ENCODE measurements at regions not wholly inside any gene's neighbourhood (a gene's known extent, or its start where the extent isn't known, plus 50 kb on each side); places are given as distances from the start of the nearest gene placed in this dataset.

DNA sequence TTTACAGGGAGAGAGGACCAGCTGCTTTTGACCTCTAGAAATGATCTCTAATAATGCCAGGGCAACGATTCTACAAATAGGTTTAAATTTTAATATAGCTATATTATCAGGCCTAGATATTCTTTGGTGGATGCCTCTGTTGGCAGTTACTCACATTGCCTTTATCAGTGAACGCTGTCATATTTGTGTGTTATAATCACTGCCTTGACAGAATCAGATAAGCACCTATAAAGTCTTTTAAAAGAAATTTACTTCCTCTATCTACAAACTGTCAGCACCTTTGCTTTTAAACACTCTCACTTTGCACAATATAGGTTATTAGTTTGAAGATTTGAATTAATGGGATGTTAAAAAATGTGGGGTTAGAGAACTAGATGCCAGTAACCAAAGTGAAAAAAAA, 324.1 kb downstream of the ZIC1 start:
- Histone ChIP-seq H3K4me3 (ENCODE audit: low read length) (no peak overlapping the region), H3K27me3 (ENCODE audit: control insufficient read depth, insufficient read depth, low read length) (no peaks in the 10 kb centered on the region), H3K36me3 (ENCODE audit: control insufficient read depth, insufficient read depth, low read length) (no peaks in the 10 kb centered on the region), H3K4me1 (ENCODE audit: control insufficient read depth, insufficient read depth, low read length) (no peaks in the 10 kb centered on the region), H3K9me3 (ENCODE audit: control insufficient read depth, low read length) (no peaks in the 10 kb centered on the region), H3K9ac (ENCODE audit: low read length) (no peak overlapping the region)

GRCh38 chr3:147735616-147736015, 326.5 kb downstream of the ZIC1 start:
- no peaks in the 10 kb centered on the region for H3K36me3 ChIP-seq (ENCODE audit: control insufficient read depth, insufficient read depth, low read length)
- no peak overlapping the region for H3K4me3 ChIP-seq (ENCODE audit: low read length)
- no peak overlapping the region for H3K9ac ChIP-seq (ENCODE audit: low read length)
- no peaks in the 10 kb centered on the region for H3K4me1 ChIP-seq (ENCODE audit: control insufficient read depth, insufficient read depth, low read length)
- no peaks in the 10 kb centered on the region for H3K9me3 ChIP-seq (ENCODE audit: control insufficient read depth, low read length)
- no peaks in the 10 kb centered on the region for H3K27me3 ChIP-seq (ENCODE audit: control insufficient read depth, insufficient read depth, low read length)

- Histone ChIP-seq H3K9me3 (ENCODE audit: control insufficient read depth, low read length) (no peaks in the 10 kb centered on the region), H3K27me3 (ENCODE audit: control insufficient read depth, insufficient read depth, low read length) (no peaks in the 10 kb centered on the region), H3K9ac (ENCODE audit: low read length) (no peak overlapping the region), H3K36me3 (ENCODE audit: control insufficient read depth, insufficient read depth, low read length) (no peaks in the 10 kb centered on the region), H3K4me1 (ENCODE audit: control insufficient read depth, insufficient read depth, low read length) (no peaks in the 10 kb centered on the region), H3K4me3 (ENCODE audit: low read length) (no peak overlapping the region)
These were observed 327.1 kb downstream of the ZIC1 start for GRCh38 chr3:147736226-147736625.

- Histone ChIP-seq H3K27me3 (ENCODE audit: control insufficient read depth, insufficient read depth, low read length) (no peaks in the 10 kb centered on the region), H3K9me3 (ENCODE audit: control insufficient read depth, low read length) (no peaks in the 10 kb centered on the region), H3K4me3 (ENCODE audit: low read length) (no peak overlapping the region), H3K4me1 (ENCODE audit: control insufficient read depth, insufficient read depth, low read length) (no peaks in the 10 kb centered on the region), H3K36me3 (ENCODE audit: control insufficient read depth, insufficient read depth, low read length) (no peaks in the 10 kb centered on the region), H3K9ac (ENCODE audit: low read length) (no peak overlapping the region)
These were observed 328.2 kb downstream of the ZIC1 start for GRCh38 chr3:147737376-147737775.

- H3K4me1 ChIP-seq (ENCODE audit: control insufficient read depth, insufficient read depth, low read length), result no peaks in the 10 kb centered on the region
- H3K9me3 ChIP-seq (ENCODE audit: control insufficient read depth, low read length), result no peaks in the 10 kb centered on the region
- H3K36me3 ChIP-seq (ENCODE audit: control insufficient read depth, insufficient read depth, low read length), result no peaks in the 10 kb centered on the region
- no peaks in the 10 kb centered on the region for H3K27me3 ChIP-seq (ENCODE audit: control insufficient read depth, insufficient read depth, low read length)
- no peak overlapping the region for H3K9ac ChIP-seq (ENCODE audit: low read length)
- H3K4me3 ChIP-seq (ENCODE audit: low read length), result no peak overlapping the region
These were observed 331.8 kb downstream of the ZIC1 start for GRCh38 chr3:147740928-147741327.

GRCh38 chr3:147744967-147745366, 335.8 kb downstream of the ZIC1 start:
- H3K4me3 ChIP-seq (ENCODE audit: low read length), result no peak overlapping the region
- H3K27me3 ChIP-seq (ENCODE audit: control insufficient read depth, insufficient read depth, low read length), result no peaks in the 10 kb centered on the region
- H3K9ac ChIP-seq (ENCODE audit: low read length), result no peak overlapping the region
- no peaks in the 10 kb centered on the region for H3K4me1 ChIP-seq (ENCODE audit: control insufficient read depth, insufficient read depth, low read length)
- H3K36me3 ChIP-seq (ENCODE audit: control insufficient read depth, insufficient read depth, low read length), result no peaks in the 10 kb centered on the region
- H3K9me3 ChIP-seq (ENCODE audit: control insufficient read depth, low read length), result no peaks in the 10 kb centered on the region

DNA sequence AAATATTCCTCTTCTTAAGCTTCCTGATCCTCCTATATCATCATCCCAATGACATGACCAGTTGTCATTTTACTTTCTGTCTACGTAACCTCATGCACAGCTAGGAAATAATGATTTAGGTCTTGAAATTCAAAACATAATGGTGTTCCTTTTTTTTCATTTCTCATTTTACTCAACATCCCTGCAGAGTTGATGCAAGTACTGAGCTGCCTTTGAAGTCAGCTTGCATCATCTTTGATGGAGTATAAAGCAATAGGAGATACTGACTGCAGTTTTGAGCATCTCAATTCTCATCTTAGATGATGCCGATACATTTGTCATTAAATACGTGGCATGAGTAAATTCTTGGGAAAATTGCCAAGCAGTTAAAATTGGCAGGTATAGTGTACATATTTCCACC, 346.1 kb downstream of the ZIC1 start:
- no peaks in the 10 kb centered on the region for H3K27me3 ChIP-seq (ENCODE audit: control insufficient read depth, insufficient read depth, low read length)
- no peaks in the 10 kb centered on the region for H3K36me3 ChIP-seq (ENCODE audit: control insufficient read depth, insufficient read depth, low read length)
- no peaks in the 10 kb centered on the region for H3K9me3 ChIP-seq (ENCODE audit: control insufficient read depth, low read length)
- no peak overlapping the region for H3K4me3 ChIP-seq (ENCODE audit: low read length)
- H3K9ac ChIP-seq (ENCODE audit: low read length), result no peak overlapping the region
- no peaks in the 10 kb centered on the region for H3K4me1 ChIP-seq (ENCODE audit: control insufficient read depth, insufficient read depth, low read length)

- no peaks in the 10 kb centered on the region for H3K36me3 ChIP-seq (ENCODE audit: control insufficient read depth, insufficient read depth, low read length)
- H3K4me3 ChIP-seq (ENCODE audit: low read length), result no peak overlapping the region
- no peaks in the 10 kb centered on the region for H3K4me1 ChIP-seq (ENCODE audit: control insufficient read depth, insufficient read depth, low read length)
- H3K9ac ChIP-seq (ENCODE audit: low read length), result no peak overlapping the region
- no peaks in the 10 kb centered on the region for H3K9me3 ChIP-seq (ENCODE audit: control insufficient read depth, low read length)
- H3K27me3 ChIP-seq (ENCODE audit: control insufficient read depth, insufficient read depth, low read length), result no peaks in the 10 kb centered on the region
These were observed 347.3 kb downstream of the ZIC1 start for GRCh38 chr3:147756476-147756875.

GRCh38 chr3:147757866-147758265, 348.7 kb downstream of the ZIC1 start:
- no peaks in the 10 kb centered on the region for H3K4me1 ChIP-seq (ENCODE audit: control insufficient read depth, insufficient read depth, low read length)
- no peak overlapping the region for H3K9ac ChIP-seq (ENCODE audit: low read length)
- no peaks in the 10 kb centered on the region for H3K36me3 ChIP-seq (ENCODE audit: control insufficient read depth, insufficient read depth, low read length)

DNA sequence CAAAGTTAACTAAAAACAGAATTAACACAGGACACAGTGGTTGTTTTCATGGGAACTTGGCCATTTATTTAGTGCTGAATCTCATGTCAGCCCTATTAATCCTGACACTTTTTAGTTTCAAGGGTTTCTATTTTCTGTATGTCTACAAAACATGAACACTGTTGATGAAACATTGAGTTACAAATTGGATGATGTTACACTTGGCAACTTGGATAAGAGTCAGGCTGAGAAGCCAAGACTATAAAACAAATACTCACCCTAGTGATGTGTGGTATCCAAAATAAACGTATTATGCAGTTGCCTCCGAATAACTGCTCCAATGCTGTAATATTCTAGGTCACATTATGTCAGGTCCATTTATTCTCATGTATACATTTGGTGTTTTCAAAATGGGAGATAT, 349.6 kb downstream of the ZIC1 start:
- Histone ChIP-seq H3K27me3 (ENCODE audit: control insufficient read depth, insufficient read depth, low read length) (no peaks in the 10 kb centered on the region), H3K36me3 (ENCODE audit: control insufficient read depth, insufficient read depth, low read length) (no peaks in the 10 kb centered on the region), H3K4me3 (ENCODE audit: low read length) (no peak overlapping the region), H3K9ac (ENCODE audit: low read length) (no peak overlapping the region), H3K4me1 (ENCODE audit: control insufficient read depth, insufficient read depth, low read length) (no peaks in the 10 kb centered on the region), H3K9me3 (ENCODE audit: control insufficient read depth, low read length) (no peaks in the 10 kb centered on the region)

More at GRCh38 chr3:147757866-147758265, 348.7 kb downstream of the ZIC1 start:
- Histone ChIP-seq H3K9me3 (ENCODE audit: control insufficient read depth, low read length) (no peaks in the 10 kb centered on the region), H3K4me3 (ENCODE audit: low read length) (no peak overlapping the region), H3K27me3 (ENCODE audit: control insufficient read depth, insufficient read depth, low read length) (no peaks in the 10 kb centered on the region)

GRCh38 chr3:147760085-147760484, 350.9 kb downstream of the ZIC1 start:
- H3K9ac ChIP-seq (ENCODE audit: low read length), result no peak overlapping the region
- H3K27me3 ChIP-seq (ENCODE audit: control insufficient read depth, insufficient read depth, low read length), result no peaks in the 10 kb centered on the region
- no peaks in the 10 kb centered on the region for H3K36me3 ChIP-seq (ENCODE audit: control insufficient read depth, insufficient read depth, low read length)
- no peaks in the 10 kb centered on the region for H3K4me1 ChIP-seq (ENCODE audit: control insufficient read depth, insufficient read depth, low read length)
- no peaks in the 10 kb centered on the region for H3K9me3 ChIP-seq (ENCODE audit: control insufficient read depth, low read length)
- H3K4me3 ChIP-seq (ENCODE audit: low read length), result no peak overlapping the region

DNA sequence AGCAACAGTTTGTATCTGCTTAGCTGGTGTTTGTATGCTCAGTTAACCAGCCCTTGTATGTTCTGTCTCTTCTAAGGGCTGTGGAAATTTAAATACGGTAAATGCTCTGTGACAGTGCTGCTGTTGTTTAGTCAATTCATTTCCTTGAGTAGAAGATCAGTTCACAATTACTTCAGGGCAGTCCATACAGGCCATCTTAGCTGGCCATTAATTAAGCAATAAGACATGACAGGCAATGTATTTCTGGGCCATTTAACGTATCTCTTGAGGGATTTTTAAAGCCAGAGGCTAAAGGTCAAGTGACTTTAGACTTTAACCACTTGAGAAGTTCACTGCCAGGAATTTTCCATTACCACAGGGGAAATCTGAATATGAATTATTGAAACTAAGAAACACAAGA, 351.8 kb downstream of the ZIC1 start:
- H3K9ac ChIP-seq (ENCODE audit: low read length), result no peak overlapping the region
- H3K9me3 ChIP-seq (ENCODE audit: control insufficient read depth, low read length), result no peaks in the 10 kb centered on the region
- H3K4me1 ChIP-seq (ENCODE audit: control insufficient read depth, insufficient read depth, low read length), result no peaks in the 10 kb centered on the region
- no peak overlapping the region for H3K4me3 ChIP-seq (ENCODE audit: low read length)
- no peaks in the 10 kb centered on the region for H3K27me3 ChIP-seq (ENCODE audit: control insufficient read depth, insufficient read depth, low read length)
- H3K36me3 ChIP-seq (ENCODE audit: control insufficient read depth, insufficient read depth, low read length), result no peaks in the 10 kb centered on the region

DNA sequence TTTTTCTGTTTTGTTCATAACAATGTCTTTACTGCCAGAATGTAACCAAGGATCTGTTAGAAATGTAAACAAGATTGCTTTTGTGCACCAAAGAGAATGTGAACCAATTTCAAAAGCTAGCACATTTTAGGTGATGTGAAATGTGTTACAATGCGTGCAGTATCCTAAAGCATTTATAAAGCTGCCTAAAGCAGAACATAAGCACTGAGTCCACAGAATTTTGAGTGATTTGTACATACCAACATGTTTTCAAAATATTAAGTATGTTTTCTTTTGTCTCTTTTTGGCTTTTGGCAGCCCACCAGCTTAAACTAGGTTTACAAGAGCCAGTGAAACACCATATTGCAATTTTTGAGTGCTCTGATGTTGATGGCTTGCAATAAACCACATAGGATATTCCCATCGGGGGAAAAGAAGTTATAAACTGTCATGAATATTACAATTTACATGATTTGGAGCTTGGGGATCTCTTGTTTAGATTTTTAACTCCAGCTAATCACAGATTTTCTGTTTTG, 364.0 kb downstream of the ZIC1 start:
- Histone ChIP-seq H3K9ac (ENCODE audit: low read length) (no peak overlapping the region), H3K4me1 (ENCODE audit: control insufficient read depth, insufficient read depth, low read length) (no peaks in the 10 kb centered on the region), H3K36me3 (ENCODE audit: control insufficient read depth, insufficient read depth, low read length) (no peaks in the 10 kb centered on the region), H3K9me3 (ENCODE audit: control insufficient read depth, low read length) (no peaks in the 10 kb centered on the region), H3K27me3 (ENCODE audit: control insufficient read depth, insufficient read depth, low read length) (no peaks in the 10 kb centered on the region), H3K4me3 (ENCODE audit: low read length) (no peak overlapping the region)

All from mucosa of stomach (tissue), 1 donor.